AG04450 (cell line): ENCODE measurements at regions not wholly inside any gene's neighbourhood (a gene's known extent, or its start where the extent isn't known, plus 50 kb on each side); places are given as distances from the start of the nearest gene placed in this dataset.

Experiments used
- CTCF ChIA-PET: fragments of 300-600, 350-600 bp; formaldehyde crosslinking; extraction: SDS; loops from one replicate; lab custom pipeline; 2022; ENCODE audit warnings: antibody characterized with exemption, inconsistent platforms; lab: Charles Lee
- POLR2A ChIA-PET: fragments of 350-600 bp; formaldehyde crosslinking; extraction: SDS; loops from one replicate; lab custom pipeline; 2021; ENCODE audit warnings: antibody characterized with exemption, inconsistent platforms; lab: Yijun Ruan, JAX
- DNase-seq: peaks from one replicate; pipeline ENCODE4 v3.0.0-alpha.2; 2011; ENCODE audit warnings: low read depth, low spot score
- H3K27ac ChIP-seq: one replicate; pipeline ENCODE4 v1.5.1; 2012; ENCODE audit warnings: low read depth, low read length, control low read depth
- H3K27me3 ChIP-seq: one replicate; pipeline ENCODE4 v1.6.0; 2012; ENCODE audit warnings: low read length; ENCODE audit not compliant: control insufficient read depth, insufficient read depth
- H3K4me3 ChIP-seq: 2 replicates; pipeline ENCODE4 v1.5.1; 2011; ENCODE audit warnings: mild to moderate bottlenecking, low read depth, low read length, control low read depth
- H3K9me3 ChIP-seq: 2 replicates; pipeline ENCODE4 v1.5.1; 2012; ENCODE audit warnings: low read length; ENCODE audit not compliant: control insufficient read depth, insufficient read depth
- CTCF ChIP-seq: IDR thresholded peaks from 2 replicates; pipeline ENCODE4 v1.5.1; 2011; ENCODE audit warnings: low read depth, low read length, control low read depth, inconsistent platforms

- ChIA-PET POLR2A (no interaction called here), CTCF (interaction anchor here (0.6 kb wide), 1 partner anchor 1881 kb away, joined by 3 read pairs; no protein-coding TSS in a partner anchor)
- no peaks in the 10 kb centered on the region for H3K27me3 ChIP-seq
- no peak overlapping the region for H3K4me3 ChIP-seq
- no peak for TF ChIP-seq CTCF
- no peak for DNase-seq
- H3K9me3 ChIP-seq = no peaks in the 10 kb centered on the region
- H3K27ac ChIP-seq = no peak overlapping the region
Measured at GRCh38 chr16:65967376-65967775, 399.1 kb upstream of the CDH5 start.

- POLR2A ChIA-PET = no interaction called here
- no peak for TF ChIP-seq CTCF
Measured at GRCh38 chr16:65965628-65966027, 400.9 kb upstream of the CDH5 start.

GRCh38 chr16:65964752-65965151 lies 401.7 kb upstream of the CDH5 start:
- Histone ChIP-seq H3K9me3 (no peaks in the 10 kb centered on the region), H3K27me3 (no peaks in the 10 kb centered on the region), H3K27ac (no peak overlapping the region), H3K4me3 (no peak overlapping the region)
- no peak for TF ChIP-seq CTCF
- POLR2A ChIA-PET = no interaction called here
- DNase-seq = no peak
- CTCF ChIA-PET = interaction anchor here (0.7 kb wide), 1 partner anchor 499 kb away, joined by 3 read pairs; no protein-coding TSS in a partner anchor

More at GRCh38 chr16:65965628-65966027, 400.9 kb upstream of the CDH5 start:
- Histone ChIP-seq H3K4me3 (no peak overlapping the region), H3K27ac (no peak overlapping the region), H3K9me3 (no peaks in the 10 kb centered on the region), H3K27me3 (no peaks in the 10 kb centered on the region)
- DNase-seq = no peak
- CTCF ChIA-PET = no interaction called here

- ChIA-PET POLR2A (no interaction called here), CTCF (no interaction called here)
- H3K4me3 ChIP-seq = no peak overlapping the region
- H3K9me3 ChIP-seq = no peaks in the 10 kb centered on the region
- no peak for DNase-seq
- no peak overlapping the region for H3K27ac ChIP-seq
- no peak for TF ChIP-seq CTCF
- peaks cover 5% of the 10 kb centered on the region for H3K27me3 ChIP-seq
Measured at GRCh38 chr16:65961476-65962143, 404.9 kb upstream of the CDH5 start.

GRCh38 chr16:65959983-65960382 lies 406.5 kb upstream of the CDH5 start:
- DNase-seq = no peak

More at GRCh38 chr16:65959983-65960382, 406.5 kb upstream of the CDH5 start:
- Histone ChIP-seq H3K27me3 (peaks cover 7% of the 10 kb centered on the region), H3K27ac (no peak overlapping the region), H3K4me3 (no peak overlapping the region), H3K9me3 (no peaks in the 10 kb centered on the region)
- ChIA-PET CTCF (no interaction called here), POLR2A (no interaction called here)
- TF ChIP-seq CTCF = no peak
